Endothelial cell of umbilical vein (primary cell): ENCODE measurements at regions not wholly inside any gene's neighbourhood (a gene's known extent, or its start where the extent isn't known, plus 50 kb on each side); places are given as distances from the start of the nearest gene placed in this dataset.

Experiments used
- EZH2 ChIP-seq: IDR thresholded peaks from 2 replicates; pipeline ENCODE4 v1.6.1; 2012; ENCODE audit warnings: borderline replicate concordance, low read depth, mild to moderate bottlenecking, moderate library complexity, low read length, inconsistent platforms; ENCODE audit not compliant: severe bottlenecking
- FOS ChIP-seq: IDR thresholded peaks from 2 replicates; pipeline ENCODE4 v1.6.1; 2011; ENCODE audit warnings: mild to moderate bottlenecking, low read length, moderate library complexity, borderline replicate concordance; ENCODE audit not compliant: insufficient read depth
- POLR2A ChIP-seq: IDR thresholded peaks from 2 replicates; pipeline ENCODE4 v1.6.1; 2012; ENCODE audit warnings: low read depth, mild to moderate bottlenecking, control low read depth, low read length
- TF ChIP-seq, protein P1 (sequence below), 2 donors: IDR thresholded peaks; 1 replicate in 1 of 2; 2 replicates in 1 of 2; pipeline ENCODE4 v1.5.1; 2011; ENCODE audit warnings: low read length in 2 of 2, mild to moderate bottlenecking in 2 of 2, moderate library complexity in 2 of 2, control low read depth in 1 of 2, inconsistent platforms in 1 of 2, low read depth in 1 of 2; ENCODE audit not compliant: insufficient read depth in 1 of 2; ENCODE audit errors: extremely low read depth in 1 of 2

- TF ChIP-seq, protein P1, sequence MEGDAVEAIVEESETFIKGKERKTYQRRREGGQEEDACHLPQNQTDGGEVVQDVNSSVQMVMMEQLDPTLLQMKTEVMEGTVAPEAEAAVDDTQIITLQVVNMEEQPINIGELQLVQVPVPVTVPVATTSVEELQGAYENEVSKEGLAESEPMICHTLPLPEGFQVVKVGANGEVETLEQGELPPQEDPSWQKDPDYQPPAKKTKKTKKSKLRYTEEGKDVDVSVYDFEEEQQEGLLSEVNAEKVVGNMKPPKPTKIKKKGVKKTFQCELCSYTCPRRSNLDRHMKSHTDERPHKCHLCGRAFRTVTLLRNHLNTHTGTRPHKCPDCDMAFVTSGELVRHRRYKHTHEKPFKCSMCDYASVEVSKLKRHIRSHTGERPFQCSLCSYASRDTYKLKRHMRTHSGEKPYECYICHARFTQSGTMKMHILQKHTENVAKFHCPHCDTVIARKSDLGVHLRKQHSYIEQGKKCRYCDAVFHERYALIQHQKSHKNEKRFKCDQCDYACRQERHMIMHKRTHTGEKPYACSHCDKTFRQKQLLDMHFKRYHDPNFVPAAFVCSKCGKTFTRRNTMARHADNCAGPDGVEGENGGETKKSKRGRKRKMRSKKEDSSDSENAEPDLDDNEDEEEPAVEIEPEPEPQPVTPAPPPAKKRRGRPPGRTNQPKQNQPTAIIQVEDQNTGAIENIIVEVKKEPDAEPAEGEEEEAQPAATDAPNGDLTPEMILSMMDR (IDR thresholded peaks at IDR 0.05; ENCODE audit: extremely low read depth in 1 of 2, insufficient read depth in 1 of 2, low read depth in 1 of 2, low read length in 2 of 2) = no peak
- TF ChIP-seq EZH2 = no peak
- TF ChIP-seq FOS = no peak
- no peak for TF ChIP-seq POLR2A
Observed at GRCh38 chr2:66255867-66256266, 179.1 kb upstream of the MEIS1 start.
